GM12801 (cell line): ENCODE measurements at regions not wholly inside any gene's neighbourhood (a gene's known extent, or its start where the extent isn't known, plus 50 kb on each side); places are given as distances from the start of the nearest gene placed in this dataset.

Experiments
- CTCF ChIP-seq: IDR thresholded peaks from one replicate; pipeline ENCODE4 v1.5.1; 2011; ENCODE audit warnings: control low read depth; ENCODE audit not compliant: insufficient read length; ENCODE audit errors: extremely low read depth

- no peak for TF ChIP-seq CTCF
Measured at GRCh38 chr13:73767191-73767741, 366.9 kb downstream of the KLF12 start.

- no peak for TF ChIP-seq CTCF
Measured at GRCh38 chr13:73765651-73766384, 368.4 kb downstream of the KLF12 start.

GRCh38 chr13:73759434-73759833, 374.8 kb downstream of the KLF12 start:
- TF ChIP-seq CTCF: no peak

GRCh38 chr13:73757481-73758233, 376.5 kb downstream of the KLF12 start:
- no peak for TF ChIP-seq CTCF

GRCh38 chr13:73754727-73755292, 379.4 kb downstream of the KLF12 start:
- no peak for TF ChIP-seq CTCF

GRCh38 chr13:73754241-73754640, 380.0 kb downstream of the KLF12 start:
- no peak for TF ChIP-seq CTCF

GRCh38 chr13:73751290-73751689, 382.9 kb downstream of the KLF12 start:
- no peak for TF ChIP-seq CTCF
